Liver (tissue), 8 donors: ENCODE measurements at regions not wholly inside any gene's neighbourhood (a gene's known extent, or its start where the extent isn't known, plus 50 kb on each side); places are given as distances from the start of the nearest gene placed in this dataset.

Experiments used
- DNase-seq: peaks from one replicate; pipeline ENCODE4 v3.0.0-alpha.2; 2017; ENCODE audit warnings: low spot score
- H3K27ac ChIP-seq, 2 donors: one replicate each; pipeline ENCODE4 v1.7.0; 2013; ENCODE audit warnings: inconsistent platforms in 2 of 2, low read length in 2 of 2, control low read depth in 1 of 2, low read depth in 1 of 2, mild to moderate bottlenecking in 1 of 2
- H3K27me3 ChIP-seq, 4 donors: one replicate each; pipeline versions ENCODE4 v1.6.1 to v1.7.0; 2013; ENCODE audit warnings: low read length in 3 of 4, inconsistent platforms in 1 of 4, mild to moderate bottlenecking in 1 of 4, moderate library complexity in 1 of 4; ENCODE audit not compliant: control insufficient read depth in 4 of 4, insufficient read depth in 4 of 4
- H3K36me3 ChIP-seq, 4 donors: one replicate each; pipeline versions ENCODE4 v1.6.1 to v1.7.0; 2013; ENCODE audit warnings: low read length in 3 of 4, mild to moderate bottlenecking in 3 of 4, low read depth in 1 of 4, moderate library complexity in 1 of 4; ENCODE audit not compliant: control insufficient read depth in 4 of 4, insufficient read depth in 3 of 4
- H3K4me1 ChIP-seq, 4 donors: one replicate each; pipeline versions ENCODE4 v1.6.1 to v1.7.0; 2013; ENCODE audit warnings: low read length in 3 of 4, mild to moderate bottlenecking in 3 of 4, moderate library complexity in 1 of 4; ENCODE audit not compliant: control insufficient read depth in 4 of 4, insufficient read depth in 4 of 4
- H3K4me3 ChIP-seq, 3 donors: one replicate each; pipeline versions ENCODE4 v1.6.1 to v1.7.0; 2013; ENCODE audit warnings: low read length in 3 of 3, control low read depth in 1 of 3, low read depth in 1 of 3, mild to moderate bottlenecking in 1 of 3
- H3K9ac ChIP-seq, 2 donors: one replicate each; pipeline ENCODE4 v1.7.0; 2013; ENCODE audit warnings: low read length in 2 of 2, mild to moderate bottlenecking in 2 of 2, moderate library complexity in 2 of 2, control low read depth in 1 of 2, low read depth in 1 of 2
- H3K9me3 ChIP-seq, 4 donors: one replicate each; pipeline versions ENCODE4 v1.6.1 to v1.7.0; 2013; ENCODE audit warnings: low read length in 3 of 4; ENCODE audit not compliant: control insufficient read depth in 4 of 4
- ATF3 ChIP-seq: IDR thresholded peaks from 2 replicates; pipeline ENCODE4 v1.6.1; 2016; ENCODE audit warnings: antibody characterized with exemption
- CTCF ChIP-seq: fragments of 150-350 bp; IDR thresholded peaks from 2 replicates; pipeline ENCODE4 v1.5.1; 2017; ENCODE audit warnings: improper control_type of control experiment, low read depth, low read length; ENCODE audit not compliant: missing input control
- EGR1 ChIP-seq, 2 donors: IDR thresholded peaks; 2 replicates each; pipeline ENCODE4 v1.6.1; 2016 to 2018; ENCODE audit warnings: antibody characterized with exemption in 2 of 2, low read depth in 2 of 2
- FOXA1 ChIP-seq: IDR thresholded peaks from 2 replicates; pipeline ENCODE4 v1.6.1; 2016; ENCODE audit warnings: antibody characterized with exemption
- FOXA2 ChIP-seq: IDR thresholded peaks from 2 replicates; pipeline ENCODE4 v1.6.1; 2016; ENCODE audit warnings: antibody characterized with exemption
- GABPA ChIP-seq, 2 donors: IDR thresholded peaks in 1 of 2; conservative IDR thresholded peaks in 1 of 2; 2 replicates each; pipeline ENCODE4 v1.6.1; 2016; ENCODE audit warnings: antibody characterized with exemption in 2 of 2, mild to moderate bottlenecking in 1 of 2, moderate library complexity in 1 of 2
- HNF4A ChIP-seq, 2 donors: conservative IDR thresholded peaks; 2 replicates each; pipeline ENCODE4 v1.6.1; 2016; ENCODE audit warnings: antibody characterized with exemption in 2 of 2, mild to moderate bottlenecking in 2 of 2
- HNF4G ChIP-seq: IDR thresholded peaks from 2 replicates; pipeline ENCODE4 v1.6.1; 2016; ENCODE audit warnings: antibody characterized with exemption
- JUND ChIP-seq, 2 donors: IDR thresholded peaks; 2 replicates each; pipeline ENCODE4 v1.6.1; 2016; ENCODE audit warnings: antibody characterized with exemption in 2 of 2
- MAX ChIP-seq: IDR thresholded peaks from 2 replicates; pipeline ENCODE4 v1.6.1; 2016; ENCODE audit warnings: antibody characterized with exemption
- NR2F2 ChIP-seq: IDR thresholded peaks from 2 replicates; pipeline ENCODE4 v1.6.1; 2016; ENCODE audit warnings: antibody characterized with exemption
- RAD21 ChIP-seq, 2 donors: IDR thresholded peaks; 2 replicates each; pipeline ENCODE4 v1.6.1; 2016; ENCODE audit warnings: antibody characterized with exemption in 2 of 2, mild to moderate bottlenecking in 2 of 2
- REST ChIP-seq: IDR thresholded peaks from 2 replicates; pipeline ENCODE4 v1.6.1; 2016; ENCODE audit warnings: antibody characterized with exemption, mild to moderate bottlenecking
- RXRA ChIP-seq, 2 donors: IDR thresholded peaks; 2 replicates each; pipeline ENCODE4 v1.6.1; 2017 to 2018; ENCODE audit warnings: antibody characterized with exemption in 2 of 2, mild to moderate bottlenecking in 1 of 2
- SP1 ChIP-seq: IDR thresholded peaks from 2 replicates; pipeline ENCODE4 v1.6.1; 2018; ENCODE audit warnings: antibody characterized with exemption, mild to moderate bottlenecking
- TAF1 ChIP-seq: conservative IDR thresholded peaks from 2 replicates; pipeline ENCODE4 v1.6.1; 2016; ENCODE audit warnings: antibody characterized with exemption, mild to moderate bottlenecking
- YY1 ChIP-seq: IDR thresholded peaks from 2 replicates; pipeline ENCODE4 v1.6.1; 2016; ENCODE audit warnings: antibody characterized with exemption, mild to moderate bottlenecking
- ZBTB33 ChIP-seq: IDR thresholded peaks from 2 replicates; pipeline ENCODE4 v1.6.1; 2016; ENCODE audit warnings: antibody characterized with exemption
- WGBS: extraction: QIAGEN DNeasy Blood & Tissue Kit; methylation state at CpG from one replicate; pipeline ENCODE4 v1.1.7; 2013; 5-methylcytosine and 5-hydroxymethylcytosine counted together
- donor health status: healthy.
- donor health status: healthy.
- donor health status: healthy.
- donor health status: healthy.
- donor health status: healthy.

GRCh38 chr7:142314281-142314680, 56.4 kb upstream of the PRSS58 start:
- no peak overlapping the region for H3K27ac ChIP-seq
- no peak overlapping the region for H3K9ac ChIP-seq
- H3K27me3 ChIP-seq = peaks cover 0 to 12% (median 2%) of the 10 kb centered on the region in 4 donors
- no peaks in the 10 kb centered on the region for H3K36me3 ChIP-seq
- H3K4me1 ChIP-seq = no peaks in the 10 kb centered on the region
- no peak for TF ChIP-seq YY1
- no peak for TF ChIP-seq HNF4A (conservative IDR thresholded peaks at IDR 0.05)
- no peak for TF ChIP-seq NR2F2
- no peak for TF ChIP-seq JUND (IDR thresholded peaks at IDR 0.05)
- TF ChIP-seq CTCF = no peak
- no peak for TF ChIP-seq EGR1 (IDR thresholded peaks at IDR 0.05; ENCODE audit: low read depth in 2 of 2)
- no peak for TF ChIP-seq HNF4G
- no peak for TF ChIP-seq ATF3
- no peak for TF ChIP-seq RXRA (IDR thresholded peaks at IDR 0.05)
- TF ChIP-seq REST = no peak
- no peak for TF ChIP-seq FOXA2
- TF ChIP-seq TAF1 = no peak
- TF ChIP-seq RAD21 (IDR thresholded peaks at IDR 0.05) = no peak
- no peaks in the 10 kb centered on the region for H3K9me3 ChIP-seq
- no peak overlapping the region for H3K4me3 ChIP-seq
- DNase-seq = no peak

GRCh38 chr7:142313528-142313927, 55.7 kb upstream of the PRSS58 start:
- DNase-seq = no peak
- H3K4me3 ChIP-seq = no peak overlapping the region
- no peaks in the 10 kb centered on the region for H3K36me3 ChIP-seq
- WGBS = 65% methylated on average over 11 of the region's 11 CpGs
- no peaks in the 10 kb centered on the region for H3K4me1 ChIP-seq
- peaks cover 0 to 12% (median 2%) of the 10 kb centered on the region in 4 donors for H3K27me3 ChIP-seq
- no peak overlapping the region for H3K9ac ChIP-seq
- no peak overlapping the region for H3K27ac ChIP-seq
- no peak for TF ChIP-seq REST
- no peak for TF ChIP-seq NR2F2
- no peak for TF ChIP-seq JUND (IDR thresholded peaks at IDR 0.05)
- TF ChIP-seq ZBTB33 = no peak
- no peak for TF ChIP-seq MAX
- TF ChIP-seq RXRA (IDR thresholded peaks at IDR 0.05) = no peak
- TF ChIP-seq ATF3 = no peak
- TF ChIP-seq GABPA (IDR thresholded peaks at IDR 0.05 in 1 of 2, conservative IDR thresholded peaks at IDR 0.05 in 1 of 2) = no peak
- TF ChIP-seq FOXA1 = no peak
- TF ChIP-seq FOXA2 = no peak
- TF ChIP-seq YY1 = no peak
- no peak for TF ChIP-seq EGR1 (IDR thresholded peaks at IDR 0.05; ENCODE audit: low read depth in 2 of 2)
- TF ChIP-seq SP1 = no peak
- TF ChIP-seq HNF4A (conservative IDR thresholded peaks at IDR 0.05) = no peak
- H3K9me3 ChIP-seq = no peaks in the 10 kb centered on the region
